Dermis microvascular lymphatic vessel endothelial cell (primary cell): ENCODE measurements at regions not wholly inside any gene's neighbourhood (a gene's known extent, or its start where the extent isn't known, plus 50 kb on each side); places are given as distances from the start of the nearest gene placed in this dataset.
"Not testable (repeated sequence)": the region's sequence is repeated elsewhere in the genome, so short reads cannot be mapped to it uniquely, and the experiment has no call there.

Experiments
- DNase-seq, 2 donors: peaks; one replicate each; pipeline versions ENCODE4 v3.0.0 to v3.0.0-alpha.2; 2010; ENCODE audit warnings: low read depth in 2 of 2

DNA sequence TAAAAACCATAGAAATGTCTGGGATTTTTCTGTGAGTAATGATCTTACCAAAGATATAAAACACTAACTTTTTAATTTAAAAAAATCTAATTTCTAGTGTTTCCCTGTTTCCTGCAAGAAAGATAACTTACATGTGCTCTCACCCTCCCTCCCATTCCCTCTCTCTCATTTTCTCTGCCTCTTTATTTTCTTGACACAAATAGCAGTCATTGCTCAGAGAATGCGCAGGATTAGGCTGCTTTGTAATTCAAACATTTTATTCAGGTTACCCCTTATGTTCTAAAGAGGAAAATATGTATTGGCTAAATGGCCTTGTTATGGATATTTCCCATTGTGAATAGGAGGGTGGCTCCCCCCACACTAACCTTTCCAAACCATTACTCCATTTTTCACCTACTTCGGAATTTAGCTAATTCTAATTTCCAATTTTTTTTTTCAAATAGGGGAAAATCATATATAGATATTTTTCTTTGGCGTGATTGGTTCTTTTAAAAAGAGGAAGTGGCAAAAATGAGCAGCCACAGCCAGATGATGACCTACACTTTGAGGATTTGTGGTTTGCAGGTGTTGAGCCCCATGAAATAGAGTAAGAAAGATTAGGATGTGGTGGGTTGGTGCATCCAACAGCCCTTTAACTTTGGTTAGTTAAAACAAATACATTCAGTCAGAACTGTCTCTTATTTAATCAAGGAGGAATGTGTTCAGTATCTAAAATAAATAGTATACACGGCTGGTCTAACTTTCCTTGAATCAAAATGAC lies 554.4 kb downstream of the IGSF11 start:
- no peak for DNase-seq

DNA sequence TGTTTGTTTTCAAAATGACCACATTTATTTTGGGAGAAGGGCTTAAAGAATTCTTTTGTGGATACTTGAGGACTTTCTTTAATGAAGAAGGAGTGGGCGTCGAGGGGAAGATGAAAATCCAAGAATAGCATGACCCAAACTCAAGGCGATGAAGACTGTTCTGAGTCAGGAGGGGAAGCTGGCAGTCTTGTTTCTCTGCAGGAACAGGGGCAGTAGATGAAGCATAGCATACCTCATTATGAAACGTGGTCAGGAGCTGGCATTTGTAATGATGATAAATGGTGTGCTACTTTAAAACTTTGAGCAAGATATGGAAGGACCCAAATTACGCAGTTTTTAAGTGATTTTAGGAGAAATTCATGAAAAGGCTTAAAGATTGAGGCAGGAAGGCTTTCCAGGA lies 549.0 kb downstream of the IGSF11 start:
- no peak for DNase-seq

DNA sequence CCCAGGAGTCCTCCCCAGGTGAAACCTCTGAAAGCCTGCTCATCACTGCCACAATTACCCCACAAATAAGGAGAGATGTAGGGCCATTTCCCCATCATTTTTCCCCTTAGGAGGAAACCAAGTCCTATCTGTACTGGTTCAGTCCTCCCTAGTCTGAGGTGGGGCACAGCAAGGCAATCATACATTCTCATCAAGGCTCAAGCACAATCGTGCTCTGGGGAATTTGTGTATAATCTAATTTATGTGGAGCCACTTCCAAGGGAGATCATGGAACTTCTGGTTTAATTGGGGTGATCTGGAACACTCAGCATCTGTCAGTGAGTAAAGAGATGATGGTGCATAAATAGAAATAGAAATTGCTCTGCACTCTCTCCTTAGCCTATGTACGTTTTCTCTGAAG lies 546.9 kb downstream of the IGSF11 start:
- DNase-seq = no peak

DNA sequence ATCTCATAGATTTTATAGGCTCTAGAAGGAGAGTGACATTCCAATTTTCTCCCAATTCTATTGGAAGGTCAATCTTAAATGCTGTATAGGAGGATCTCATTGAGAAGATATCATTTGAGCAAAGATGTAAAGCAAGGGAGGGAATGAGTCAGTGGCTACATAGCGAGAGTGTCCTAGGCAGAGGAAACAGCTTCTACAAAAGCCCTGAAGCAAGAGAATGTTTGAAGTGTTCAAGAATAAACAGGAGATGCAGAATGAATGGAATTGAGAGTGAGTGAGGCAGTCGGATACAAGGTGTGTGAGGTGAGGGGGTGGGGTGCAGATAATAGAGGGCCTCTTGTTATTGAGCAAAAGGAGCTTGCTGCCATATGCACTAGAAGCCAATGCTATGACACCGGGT lies 545.9 kb downstream of the IGSF11 start:
- no peak for DNase-seq

DNA sequence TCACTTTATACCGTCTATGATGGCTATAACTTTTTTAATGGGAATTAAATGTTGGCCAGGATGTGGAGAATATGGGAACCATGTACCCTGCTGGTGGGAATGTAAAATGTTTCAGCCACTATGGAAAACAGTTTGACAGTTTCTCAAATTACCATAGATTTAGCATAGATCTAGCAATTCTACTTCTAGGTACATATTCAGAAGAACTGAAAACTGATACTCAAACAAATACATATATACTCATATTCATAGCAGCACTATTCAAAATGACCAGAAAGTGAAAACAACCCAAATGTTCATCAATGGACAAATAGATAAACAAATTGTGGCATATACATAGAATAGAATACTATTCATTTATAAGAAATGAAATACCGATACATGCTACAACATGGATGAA lies 539.4 kb downstream of the IGSF11 start:
- no peak for DNase-seq

DNA sequence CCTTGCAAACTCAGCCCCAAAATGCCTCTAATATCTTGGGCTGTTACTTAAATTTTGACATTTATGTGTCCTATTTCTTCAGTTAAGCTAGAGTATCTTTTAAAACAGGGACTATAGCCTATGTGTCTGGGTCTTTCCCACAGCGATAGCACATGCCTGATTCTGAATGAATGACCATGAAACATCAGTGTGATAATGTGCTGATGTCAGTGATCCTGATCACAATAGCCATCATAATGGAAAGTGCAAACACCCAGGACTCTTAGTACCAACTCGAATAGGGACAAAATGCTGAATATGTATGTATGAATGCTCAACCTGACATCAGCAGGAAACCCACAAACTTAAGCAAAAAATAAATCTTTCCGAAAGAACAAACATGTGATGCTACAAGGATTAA lies 537.4 kb downstream of the IGSF11 start:
- DNase-seq = no peak

DNA sequence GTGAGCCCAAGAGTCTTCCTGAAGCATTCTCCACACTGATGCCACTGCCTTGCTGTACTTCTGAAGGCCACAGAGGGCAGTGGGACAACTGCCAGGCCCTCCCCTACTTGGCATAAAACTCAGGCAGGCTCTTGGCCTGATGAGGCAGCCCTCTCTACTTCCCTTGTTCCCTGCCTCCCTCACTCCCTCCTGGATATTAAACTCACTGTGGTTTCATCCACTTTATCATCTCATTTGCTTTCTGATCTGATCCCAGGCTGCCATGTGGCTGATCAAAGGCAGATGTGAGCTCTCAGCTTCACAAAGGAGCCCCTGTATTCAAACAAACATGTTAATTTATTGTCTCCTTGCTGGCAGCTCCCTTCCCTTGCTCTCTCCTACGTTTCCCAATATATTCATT lies 533.5 kb downstream of the IGSF11 start:
- DNase-seq = no peak

DNA sequence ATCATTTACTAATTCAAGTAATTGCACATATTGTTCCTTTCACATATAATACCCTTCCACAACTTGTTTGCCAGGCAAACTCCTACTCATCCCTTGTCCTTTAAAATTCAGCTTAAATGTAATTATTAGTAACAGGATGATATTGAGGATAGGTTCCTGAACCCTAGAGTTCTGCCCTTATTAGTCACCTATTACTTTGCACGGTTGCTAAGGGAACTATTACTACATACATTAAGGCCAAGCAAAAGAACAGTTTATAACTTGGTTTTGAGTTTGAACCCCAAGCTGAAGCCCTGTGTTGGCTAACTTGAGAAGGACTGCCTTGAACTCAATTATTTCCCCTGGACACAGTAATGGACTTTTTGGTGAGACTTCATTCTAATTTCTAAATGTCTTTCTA lies 529.7 kb downstream of the IGSF11 start:
- DNase-seq = no peak

DNA sequence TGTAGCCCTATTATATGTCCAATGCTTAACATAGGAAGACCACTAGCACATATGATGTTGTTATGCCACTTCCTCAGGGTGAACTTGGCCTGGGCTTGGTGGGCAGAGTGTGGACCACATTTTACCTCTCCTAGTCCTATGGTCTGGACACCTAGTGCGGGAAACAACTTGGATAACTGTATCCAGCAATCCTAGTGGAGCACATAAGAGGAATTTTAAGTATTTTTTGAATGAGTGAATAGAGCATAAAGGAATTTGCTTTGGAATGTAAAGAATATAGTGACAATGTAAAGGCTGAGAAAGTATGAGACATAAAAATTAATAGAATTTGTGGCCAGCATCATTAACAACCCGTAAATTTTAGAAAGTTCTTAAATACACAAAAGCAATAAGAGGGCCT lies 528.9 kb downstream of the IGSF11 start:
- no peak for DNase-seq

DNA sequence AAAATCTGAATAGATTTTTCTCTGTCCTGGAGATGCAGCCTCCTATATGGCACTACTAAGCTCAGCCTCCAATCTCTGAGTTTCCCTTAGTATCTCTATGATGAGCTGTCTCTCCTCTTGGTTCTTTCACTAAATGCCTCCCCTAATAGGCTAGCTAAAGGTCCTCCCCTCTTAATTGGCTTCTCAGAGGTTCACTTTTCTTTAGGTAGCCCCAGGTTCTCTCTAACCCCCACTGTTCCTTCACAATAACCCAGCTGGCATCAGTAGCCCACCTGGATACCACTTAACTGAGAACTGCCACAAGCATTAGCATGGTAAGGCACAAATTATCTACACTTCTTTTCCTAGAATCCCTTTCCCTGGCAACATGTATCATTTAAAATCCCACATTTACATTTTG lies 523.2 kb downstream of the IGSF11 start:
- no peak for DNase-seq

DNA sequence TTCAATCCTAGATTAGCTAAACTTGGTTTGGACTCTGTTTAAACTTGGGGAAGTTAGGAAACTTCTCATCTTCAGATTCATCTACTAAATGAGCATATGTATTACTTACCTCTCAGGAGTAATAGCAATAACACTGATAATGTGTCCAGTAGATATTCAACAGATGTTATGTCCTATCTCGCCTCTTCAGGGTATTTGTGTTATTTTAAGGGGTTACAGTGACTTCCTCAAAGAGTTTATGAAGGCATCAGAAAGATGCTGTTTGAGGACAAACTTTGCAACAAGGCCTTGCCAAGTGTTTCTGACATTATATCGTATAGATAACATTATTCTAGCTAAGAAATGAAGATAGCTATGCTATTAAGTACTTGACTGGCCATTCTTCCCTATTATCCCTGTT lies 522.3 kb downstream of the IGSF11 start:
- no peak for DNase-seq

DNA sequence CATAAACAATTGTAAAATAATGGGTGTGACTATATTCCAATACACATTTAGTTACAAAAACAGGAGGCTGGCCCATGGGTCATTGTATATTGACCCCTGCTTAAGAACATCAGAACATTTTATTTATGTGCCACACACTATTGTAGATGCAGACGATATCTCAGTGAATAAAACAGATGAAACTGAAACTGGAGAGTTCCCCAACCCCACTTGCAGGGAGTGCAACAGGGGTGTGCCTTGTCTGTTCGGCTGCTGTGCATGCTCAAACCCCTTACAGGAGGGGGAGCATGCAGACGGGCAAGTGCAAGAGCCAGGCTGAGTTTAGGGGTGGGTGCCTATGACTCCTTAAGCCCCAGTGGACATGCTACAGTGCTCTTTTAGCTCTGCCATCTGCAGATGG lies 509.6 kb downstream of the IGSF11 start:
- DNase-seq = no peak

DNA sequence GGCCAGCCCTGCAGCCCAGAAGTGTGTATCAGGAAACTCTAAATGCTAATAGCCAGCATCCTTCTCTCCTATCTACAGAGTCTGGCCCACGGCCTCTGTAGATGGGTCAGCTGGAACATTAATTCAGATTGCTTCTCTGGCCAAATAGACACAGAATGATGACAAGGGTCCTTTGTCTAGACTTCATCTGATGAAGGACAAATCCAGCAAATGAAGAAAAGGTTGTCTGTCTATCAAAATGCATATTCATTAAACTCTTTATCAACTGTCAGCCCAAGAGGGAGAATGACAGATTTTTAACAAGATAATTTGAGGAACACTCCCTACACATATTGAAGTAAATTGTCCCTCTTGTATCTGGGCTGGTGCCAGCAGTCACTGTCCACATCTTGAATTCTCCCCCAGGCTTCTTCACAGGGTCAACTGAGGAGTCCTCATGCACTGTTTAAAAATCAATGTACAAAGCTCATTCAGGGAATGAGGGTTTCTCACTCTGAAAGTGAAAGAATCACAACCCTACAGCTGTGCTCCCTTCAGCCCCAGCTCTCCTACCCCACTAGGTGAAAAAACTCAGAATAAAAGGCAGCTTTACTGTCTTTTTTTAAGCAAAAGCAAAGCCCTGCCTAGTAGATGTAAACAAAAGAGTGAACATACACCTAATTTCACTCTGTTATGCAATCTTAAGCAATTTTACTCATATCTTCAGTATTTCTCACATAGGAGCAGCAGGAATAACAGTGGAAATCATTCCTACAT lies 507.7 kb downstream of the IGSF11 start:
- no peak for DNase-seq

DNA sequence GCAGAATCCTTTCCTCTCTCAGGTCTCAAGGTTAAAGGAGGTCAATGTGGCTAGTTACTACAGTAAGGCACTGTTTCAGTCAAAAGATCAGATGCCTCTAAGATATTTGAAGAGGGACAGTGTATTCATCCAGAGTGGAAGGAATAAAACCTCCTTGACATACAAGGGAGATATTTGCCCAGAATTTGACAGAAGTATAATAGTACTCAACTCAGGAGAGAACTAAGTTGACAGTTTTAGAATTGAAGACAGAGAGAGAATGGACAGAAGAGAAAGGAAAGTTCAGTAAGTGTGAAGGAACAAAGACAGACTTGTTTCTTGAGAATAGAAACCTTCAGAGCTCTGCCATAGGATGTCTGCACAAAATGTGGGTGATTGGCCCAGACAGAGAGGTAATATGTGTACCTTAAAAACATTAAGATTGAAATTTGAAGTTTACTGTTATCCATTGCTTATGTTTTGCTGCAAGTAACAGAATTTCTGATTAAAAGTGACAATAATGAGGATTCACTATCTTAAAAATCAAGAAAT lies 507.1 kb downstream of the IGSF11 start:
- DNase-seq = no peak

DNA sequence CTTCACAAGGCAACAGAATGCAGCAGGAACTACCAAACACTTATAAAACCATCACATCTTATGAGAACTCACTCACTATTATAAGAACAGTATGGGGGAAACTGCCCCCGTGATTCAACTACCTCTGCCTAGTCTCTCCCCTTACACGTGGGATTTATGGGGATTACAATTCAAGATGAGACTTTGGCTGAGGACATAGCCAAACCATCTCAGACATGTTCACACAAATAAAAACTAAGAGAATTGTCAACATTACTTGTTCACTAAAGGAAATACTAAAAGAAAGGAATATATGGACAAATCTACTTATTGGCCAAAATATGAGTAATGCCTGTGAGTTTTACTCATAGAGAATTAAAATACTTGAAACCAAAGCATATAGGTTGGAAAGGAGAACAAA lies 505.1 kb downstream of the IGSF11 start:
- no peak for DNase-seq

DNA sequence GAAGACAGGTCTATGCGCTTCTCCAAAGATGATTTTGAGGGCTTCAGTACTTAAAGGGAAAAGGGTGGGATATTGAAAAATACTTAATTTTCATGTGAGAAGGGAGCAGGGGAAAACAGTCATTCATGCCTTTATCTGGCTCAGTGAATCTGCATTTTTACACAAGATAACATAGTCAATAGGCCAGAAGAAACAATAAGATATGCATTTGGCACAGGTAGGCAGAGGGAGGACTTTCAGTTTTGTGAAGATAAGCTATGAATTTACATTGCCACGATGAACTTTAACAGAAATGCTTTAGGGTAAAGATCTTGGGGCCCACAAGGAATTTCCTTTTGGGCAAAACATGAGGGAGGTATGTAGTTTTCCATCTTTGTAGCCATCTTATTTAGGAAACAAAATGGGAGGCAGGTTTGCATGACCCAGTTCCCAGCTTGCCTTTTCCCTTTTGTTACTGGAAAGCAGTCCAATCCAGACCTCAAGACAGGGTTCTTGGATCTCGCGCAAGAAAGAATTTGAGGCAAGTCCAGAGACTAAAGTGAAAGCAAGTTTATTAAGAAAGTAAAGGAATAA lies 504.2 kb downstream of the IGSF11 start:
- DNase-seq = no peak

DNA sequence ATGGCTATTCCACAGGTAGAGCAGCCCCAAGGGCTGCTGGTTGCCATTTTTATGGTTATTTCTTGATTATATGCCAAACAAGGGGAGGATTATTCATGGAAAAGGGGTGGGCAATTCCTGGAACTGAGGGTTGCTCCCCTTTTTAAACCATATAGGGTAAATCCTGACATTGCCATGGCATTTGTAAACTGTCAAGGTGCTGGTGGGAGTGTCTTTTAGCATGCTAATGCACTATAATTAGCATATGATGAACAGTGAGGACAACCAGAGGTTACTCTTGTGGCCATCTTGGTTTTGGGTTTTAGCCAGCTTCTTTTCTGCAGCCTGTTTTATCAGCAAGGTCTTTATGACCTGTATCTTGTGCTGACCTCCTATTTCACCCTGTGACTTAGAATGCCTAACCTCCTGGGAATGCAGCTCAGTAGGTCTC lies 503.7 kb downstream of the IGSF11 start:
- DNase-seq = not testable (repeated sequence)

DNA sequence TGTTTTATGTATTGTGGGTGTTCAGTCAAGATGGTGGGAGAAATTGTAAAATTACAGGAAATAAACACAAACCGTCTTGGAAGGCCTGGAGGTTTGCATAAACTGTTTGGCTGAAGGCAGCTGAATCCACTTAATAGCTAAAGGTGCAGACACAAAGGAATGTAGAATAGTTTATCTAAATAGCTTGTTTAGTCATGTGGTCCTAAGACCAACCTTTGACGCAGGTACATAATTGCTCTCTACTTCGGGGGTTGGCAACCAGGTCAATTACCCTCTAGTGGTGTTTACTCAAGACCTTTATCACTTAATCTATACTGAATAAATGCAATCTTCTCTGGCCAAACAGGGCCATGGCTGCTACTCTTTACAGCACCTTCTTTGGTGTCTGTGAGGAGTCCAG lies 502.8 kb downstream of the IGSF11 start:
- no peak for DNase-seq

DNA sequence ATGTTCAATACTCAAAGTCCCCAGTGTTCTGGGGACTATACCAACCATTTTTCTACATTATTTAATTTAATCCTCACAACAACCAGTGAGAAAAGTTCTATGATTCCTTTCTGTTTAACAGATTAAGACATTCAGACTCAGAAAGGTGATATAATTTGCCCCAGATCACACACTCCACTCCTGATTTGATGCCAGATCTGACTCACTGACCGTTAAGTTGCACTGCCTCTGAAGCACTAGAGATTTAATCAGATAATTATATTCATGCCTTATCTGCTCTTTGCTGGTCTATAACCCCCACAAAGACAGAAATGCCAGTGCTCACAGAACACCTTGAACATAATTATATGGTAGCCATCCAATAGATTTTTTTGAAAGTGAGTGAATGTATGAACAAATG lies 501.0 kb downstream of the IGSF11 start:
- DNase-seq = no peak

DNA sequence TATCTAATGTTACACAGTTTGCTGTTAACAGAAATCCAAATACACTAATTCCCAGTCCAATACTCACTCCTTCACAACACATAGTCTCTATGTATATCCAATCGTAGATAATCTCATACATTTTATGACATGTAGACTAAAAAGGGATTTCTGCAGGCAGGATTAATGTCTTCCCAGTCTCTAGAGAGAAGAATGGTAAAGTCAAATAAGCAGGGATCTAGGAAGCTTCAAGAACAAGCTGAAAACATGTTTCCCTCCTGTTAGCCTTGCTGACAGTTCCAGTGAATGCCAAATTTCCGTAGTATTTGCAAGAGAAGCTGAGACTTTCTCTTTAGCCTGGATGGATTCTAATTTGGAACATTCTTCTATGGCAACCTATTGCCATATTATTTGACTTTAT lies 500.1 kb downstream of the IGSF11 start:
- no peak for DNase-seq

DNA sequence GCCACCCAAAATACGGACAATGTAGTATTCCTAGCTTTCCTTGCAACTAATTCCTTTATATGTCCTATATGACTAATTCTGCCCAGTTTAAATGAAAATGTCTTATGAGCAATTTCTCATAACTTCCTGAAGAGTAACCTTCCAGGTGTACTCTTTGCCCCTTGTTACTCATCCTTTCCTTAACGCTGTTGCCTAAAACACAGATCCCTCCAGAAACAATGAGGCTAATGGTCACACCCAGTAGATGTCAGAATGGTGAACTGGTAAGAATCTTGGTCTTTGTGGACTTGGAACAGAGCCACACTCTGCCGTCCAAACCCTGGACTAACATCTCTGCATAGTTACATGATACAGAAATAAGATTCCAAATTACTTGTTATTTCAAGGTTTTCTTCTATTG lies 497.9 kb downstream of the IGSF11 start:
- no peak for DNase-seq

DNA sequence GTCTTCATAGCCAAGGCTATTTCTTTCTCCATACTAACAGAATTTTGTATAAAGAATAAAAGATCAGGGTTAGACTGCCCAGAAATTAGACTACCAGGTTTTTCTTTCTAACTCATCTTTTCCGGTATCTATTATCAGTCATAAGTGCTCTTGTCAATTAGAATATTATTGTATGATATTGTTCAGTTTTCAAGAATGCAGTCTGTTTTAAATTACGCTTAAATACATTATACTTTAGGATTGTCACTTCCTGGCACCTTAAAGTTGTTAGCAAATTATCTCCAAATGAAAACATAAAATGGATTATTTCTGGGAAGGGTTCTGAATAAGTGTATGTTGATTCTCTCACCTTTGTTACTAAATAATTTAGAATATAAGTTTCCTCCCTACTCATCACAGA lies 497.2 kb downstream of the IGSF11 start:
- DNase-seq = no peak

DNA sequence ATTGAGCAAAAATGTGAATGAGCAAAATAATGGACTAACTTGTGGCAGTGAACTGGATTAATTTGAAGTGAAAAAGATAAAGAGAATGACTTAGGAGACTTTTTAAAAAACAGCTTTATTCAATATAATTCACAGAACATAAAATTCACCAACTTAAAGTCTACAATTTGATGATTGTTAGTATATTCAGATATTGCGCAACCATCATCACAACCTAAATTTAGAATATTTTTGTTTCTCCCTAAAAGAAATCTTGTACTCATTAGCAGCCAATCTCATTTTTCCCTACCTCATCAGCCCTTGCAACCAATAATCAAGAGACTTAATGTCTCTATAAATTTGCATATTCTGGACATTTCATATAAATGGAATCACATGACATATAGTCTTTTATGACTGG lies 496.5 kb downstream of the IGSF11 start:
- no peak for DNase-seq
